SK-N-SH (cell line): ENCODE measurements at regions not wholly inside any gene's neighbourhood (a gene's known extent, or its start where the extent isn't known, plus 50 kb on each side); places are given as distances from the start of the nearest gene placed in this dataset.
"Not testable (repeated sequence)": the region's sequence is repeated elsewhere in the genome, so short reads cannot be mapped to it uniquely, and the experiment has no call there.

Experiments used
- CTCF ChIA-PET: fragments of 300-600, 350-600 bp; formaldehyde crosslinking; extraction: SDS; loops from one replicate; lab custom pipeline; 2021; lab: Yijun Ruan, JAX
- POLR2A ChIA-PET: fragments of 350-600 bp; sonication (Branson Sonifier 250); formaldehyde crosslinking; extraction: SDS; loops from one replicate; lab custom pipeline; 2020; ENCODE audit warnings: antibody characterized with exemption, inconsistent platforms; lab: Yijun Ruan, JAX
- DNase-seq: peaks from one replicate; pipeline ENCODE4 v3.0.0; 2012
- H2AFZ ChIP-seq: fragments of 200-600 bp; sonication (generic); 2 replicates; pipeline ENCODE4 v1.8.1; 2016; ENCODE audit warnings: antibody characterized with exemption, mild to moderate bottlenecking, low read depth
- H3F3A ChIP-seq: fragments of 200-600 bp; sonication (generic); replicated peaks from 2 replicates; pipeline ENCODE3; 2016; ENCODE audit warnings: antibody characterized with exemption, mild to moderate bottlenecking; ENCODE audit not compliant: insufficient read depth
- H3K27ac ChIP-seq, 2 experiments: fragments of 200-500 bp in 1 of 2; fragments of 200-600 bp in 1 of 2; sonication (Bioruptor generic) in 1 of 2; sonication (generic), shearing (Covaris generic) in 1 of 2; 2 replicates each; pipeline versions ENCODE4 v1.5.1 to v1.6.1; 2014 to 2016; ENCODE audit warnings: low read depth in 2 of 2, inconsistent platforms in 1 of 2, low read length in 1 of 2, mild to moderate bottlenecking in 1 of 2, mixed read lengths in 1 of 2
- H3K27me3 ChIP-seq: fragments of 200-600 bp; sonication (generic), shearing (Covaris generic); 2 replicates; pipeline ENCODE4 v1.6.1; 2016; ENCODE audit warnings: mixed run types; ENCODE audit not compliant: insufficient read depth
- H3K36me3 ChIP-seq, 2 experiments: fragments of 200-500 bp in 1 of 2; fragments of 200-600 bp in 1 of 2; sonication (Bioruptor generic) in 1 of 2; sonication (generic) in 1 of 2; replicated peaks in 1 of 2; 2 replicates each; pipeline versions ENCODE3 to v1.5.1; 2014 to 2016; ENCODE audit warnings: low read length in 1 of 2, mild to moderate bottlenecking in 1 of 2; ENCODE audit not compliant: insufficient read depth in 2 of 2, control insufficient read depth in 1 of 2
- H3K4me1 ChIP-seq, 2 experiments: fragments of 200-500 bp in 1 of 2; fragments of 200-600 bp in 1 of 2; sonication (Bioruptor generic) in 1 of 2; sonication (generic), shearing (Covaris generic) in 1 of 2; 2 replicates each; pipeline versions ENCODE4 v1.5.1 to v1.6.1; 2014 to 2016; ENCODE audit warnings: low read depth in 1 of 2, low read length in 1 of 2, mixed run types in 1 of 2; ENCODE audit not compliant: insufficient read depth in 2 of 2, control insufficient read depth in 1 of 2
- H3K4me2 ChIP-seq: fragments of 200-600 bp; sonication (generic), shearing (Covaris generic); 2 replicates; pipeline ENCODE4 v1.6.1; 2017; ENCODE audit warnings: mixed run types
- H3K4me3 ChIP-seq, 2 experiments: fragments of 200-500 bp in 1 of 2; fragments of 200-600 bp in 1 of 2; sonication (Bioruptor generic) in 1 of 2; sonication (generic), shearing (Covaris generic) in 1 of 2; 2 replicates each; pipeline versions ENCODE4 v1.5.1 to v1.8.1; 2014 to 2016; ENCODE audit warnings: low read depth in 2 of 2, inconsistent platforms in 1 of 2, low read length in 1 of 2, mild to moderate bottlenecking in 1 of 2, mixed read lengths in 1 of 2, moderate library complexity in 1 of 2
- H3K79me2 ChIP-seq: fragments of 200-600 bp; sonication (generic); 2 replicates; pipeline ENCODE4 v1.8.1; 2017; ENCODE audit warnings: mild to moderate bottlenecking; ENCODE audit not compliant: insufficient read depth
- H3K9ac ChIP-seq: fragments of 200-600 bp; sonication (generic); 2 replicates; pipeline ENCODE4 v1.6.1; 2017; ENCODE audit warnings: mixed run types
- H3K9me2 ChIP-seq: fragments of 200-600 bp; sonication (generic); 2 replicates; pipeline ENCODE4 v1.6.1; 2017; ENCODE audit warnings: mixed run types
- H3K9me3 ChIP-seq: fragments of 200-600 bp; sonication (generic); 2 replicates; pipeline ENCODE4 v1.6.1; 2017; ENCODE audit warnings: mixed run types, mild to moderate bottlenecking, moderate library complexity
- H4K20me1 ChIP-seq: fragments of 200-600 bp; sonication (generic); 2 replicates; pipeline ENCODE4 v1.6.1; 2017; ENCODE audit warnings: mild to moderate bottlenecking, mixed run types; ENCODE audit not compliant: insufficient read depth
- CHD2 ChIP-seq: fragments of 150-350 bp; IDR thresholded peaks from 2 replicates; pipeline ENCODE4 v1.6.1; 2018; ENCODE audit warnings: low read length; ENCODE audit not compliant: partially characterized antibody
- ELF1 ChIP-seq: IDR thresholded peaks from 2 replicates; pipeline ENCODE4 v1.4.0; 2012
- EP300 ChIP-seq, 2 experiments: IDR thresholded peaks; 2 replicates each; pipeline versions ENCODE4 v1.4.0 to v1.6.1; 2012; ENCODE audit warnings: borderline replicate concordance in 1 of 2, low read depth in 1 of 2, low read length in 1 of 2
- EZH2phosphoT487 ChIP-seq: fragments of 200-600 bp; sonication (generic); IDR thresholded peaks from 2 replicates; pipeline ENCODE4 v1.6.1; 2017; ENCODE audit warnings: low read depth, mixed run types, mild to moderate bottlenecking, antibody characterized with exemption, moderate library complexity, borderline replicate concordance
- FOSL2 ChIP-seq: IDR thresholded peaks from 2 replicates; pipeline ENCODE4 v1.4.0; 2012; ENCODE audit warnings: low read depth, mild to moderate bottlenecking, moderate library complexity, borderline replicate concordance
- FOXJ3 ChIP-seq: sonication (generic); formaldehyde crosslinking; IDR thresholded peaks from 2 replicates; pipeline ENCODE4 v1.5.1; 2020; ENCODE audit warnings: mild to moderate bottlenecking, missing genetic modification reagents
- FOXM1 ChIP-seq: IDR thresholded peaks from 2 replicates; pipeline ENCODE4 v1.4.0; 2012; ENCODE audit warnings: low read depth, mild to moderate bottlenecking
- GABPA ChIP-seq: IDR thresholded peaks from 2 replicates; pipeline ENCODE4 v1.4.0; 2012; ENCODE audit warnings: low read depth, mild to moderate bottlenecking
- GATA2 ChIP-seq: sonication (generic); formaldehyde crosslinking; IDR thresholded peaks from 2 replicates; pipeline ENCODE4 v1.5.0; 2020; ENCODE audit warnings: mild to moderate bottlenecking, missing genetic modification reagents
- JUND ChIP-seq: IDR thresholded peaks from 2 replicates; pipeline ENCODE4 v1.4.0; 2012
- POLR2AphosphoS5 ChIP-seq: IDR thresholded peaks from 2 replicates; pipeline ENCODE4 v1.6.1; 2012; ENCODE audit warnings: low read depth, low read length
- RCOR1 ChIP-seq: fragments of 150-350 bp; IDR thresholded peaks from 2 replicates; pipeline ENCODE4 v1.6.1; 2017; ENCODE audit warnings: antibody characterized with exemption, low read length
- RFX5 ChIP-seq: IDR thresholded peaks from 2 replicates; pipeline ENCODE4 v1.6.1; 2012; ENCODE audit warnings: mild to moderate bottlenecking, improper control_type of control experiment, low read length
- RXRA ChIP-seq: IDR thresholded peaks from 2 replicates; pipeline ENCODE4 v1.4.0; 2012; ENCODE audit warnings: low read depth, mild to moderate bottlenecking, borderline replicate concordance
- TEAD4 ChIP-seq: IDR thresholded peaks from 2 replicates; pipeline ENCODE4 v1.4.0; 2012; ENCODE audit warnings: mild to moderate bottlenecking, borderline replicate concordance; ENCODE audit not compliant: insufficient read depth
- YY1 ChIP-seq: IDR thresholded peaks from 2 replicates; pipeline ENCODE4 v1.4.0; 2012; ENCODE audit warnings: low read depth, mild to moderate bottlenecking
- WGBS: methylation state at CpG from one replicate; pipeline ENCODE4 v1.1.6; 2017; ENCODE audit warnings: low lambda C conversion rate; 5-methylcytosine and 5-hydroxymethylcytosine counted together
- TF ChIP-seq, protein P1 (sequence below): fragments of 200-600 bp; sonication (generic); IDR thresholded peaks from 2 replicates; pipeline ENCODE4 v1.6.1; 2017; ENCODE audit warnings: antibody characterized with exemption, mild to moderate bottlenecking, moderate library complexity
- TF ChIP-seq, protein P2 (sequence below): IDR thresholded peaks from 2 replicates; pipeline ENCODE4; 2012
- TF ChIP-seq, protein P3 (sequence below): fragments of 150-350 bp; IDR thresholded peaks from 2 replicates; pipeline ENCODE4 v1.6.1; 2017; ENCODE audit warnings: antibody characterized with exemption, low read length, low read depth, borderline replicate concordance

DNA sequence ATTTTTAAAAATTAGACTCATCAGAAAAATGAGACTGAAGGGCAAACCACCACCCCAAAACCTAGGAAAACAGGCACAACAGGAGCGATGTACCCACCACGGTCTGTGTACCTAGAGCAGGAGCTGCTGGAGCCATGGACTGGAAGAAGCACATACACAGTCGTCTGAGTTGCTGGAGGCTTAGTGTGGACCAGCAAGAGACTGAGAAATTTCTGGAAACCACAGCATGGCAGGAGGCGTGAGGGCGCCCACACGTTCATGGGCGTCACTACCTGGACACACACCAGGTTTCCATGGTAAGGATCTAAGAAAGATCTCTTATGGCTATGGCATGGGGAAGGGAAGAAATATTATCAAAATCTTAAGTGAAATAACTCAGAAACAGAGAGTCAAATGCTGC lies 91.9 kb downstream of the MED10 start:
- TF ChIP-seq RFX5 (no peak), GATA2 (CRISPR knock-in tag) (no peak), POLR2AphosphoS5 (no peak), EZH2phosphoT487 (no peak), FOXJ3 (no peak), EP300 (IDR thresholded peaks at IDR 0.05; ENCODE audit: borderline replicate concordance in 1 of 2, low read depth in 1 of 2, low read length in 1 of 2) (no peak), FOSL2 (no peak), GABPA (no peak), FOXM1 (no peak), JUND (no peak), YY1 (no peak), RXRA (no peak), TEAD4 (no peak), RCOR1 (no peak), CHD2 (no peak), ELF1 (no peak)
- TF ChIP-seq, protein P1, sequence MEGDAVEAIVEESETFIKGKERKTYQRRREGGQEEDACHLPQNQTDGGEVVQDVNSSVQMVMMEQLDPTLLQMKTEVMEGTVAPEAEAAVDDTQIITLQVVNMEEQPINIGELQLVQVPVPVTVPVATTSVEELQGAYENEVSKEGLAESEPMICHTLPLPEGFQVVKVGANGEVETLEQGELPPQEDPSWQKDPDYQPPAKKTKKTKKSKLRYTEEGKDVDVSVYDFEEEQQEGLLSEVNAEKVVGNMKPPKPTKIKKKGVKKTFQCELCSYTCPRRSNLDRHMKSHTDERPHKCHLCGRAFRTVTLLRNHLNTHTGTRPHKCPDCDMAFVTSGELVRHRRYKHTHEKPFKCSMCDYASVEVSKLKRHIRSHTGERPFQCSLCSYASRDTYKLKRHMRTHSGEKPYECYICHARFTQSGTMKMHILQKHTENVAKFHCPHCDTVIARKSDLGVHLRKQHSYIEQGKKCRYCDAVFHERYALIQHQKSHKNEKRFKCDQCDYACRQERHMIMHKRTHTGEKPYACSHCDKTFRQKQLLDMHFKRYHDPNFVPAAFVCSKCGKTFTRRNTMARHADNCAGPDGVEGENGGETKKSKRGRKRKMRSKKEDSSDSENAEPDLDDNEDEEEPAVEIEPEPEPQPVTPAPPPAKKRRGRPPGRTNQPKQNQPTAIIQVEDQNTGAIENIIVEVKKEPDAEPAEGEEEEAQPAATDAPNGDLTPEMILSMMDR, result no peak
- TF ChIP-seq, protein P2, sequence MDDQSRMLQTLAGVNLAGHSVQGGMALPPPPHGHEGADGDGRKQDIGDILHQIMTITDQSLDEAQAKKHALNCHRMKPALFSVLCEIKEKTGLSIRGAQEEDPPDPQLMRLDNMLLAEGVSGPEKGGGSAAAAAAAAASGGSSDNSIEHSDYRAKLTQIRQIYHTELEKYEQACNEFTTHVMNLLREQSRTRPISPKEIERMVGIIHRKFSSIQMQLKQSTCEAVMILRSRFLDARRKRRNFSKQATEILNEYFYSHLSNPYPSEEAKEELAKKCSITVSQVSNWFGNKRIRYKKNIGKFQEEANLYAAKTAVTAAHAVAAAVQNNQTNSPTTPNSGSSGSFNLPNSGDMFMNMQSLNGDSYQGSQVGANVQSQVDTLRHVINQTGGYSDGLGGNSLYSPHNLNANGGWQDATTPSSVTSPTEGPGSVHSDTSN, result no peak
- TF ChIP-seq, protein P3, sequence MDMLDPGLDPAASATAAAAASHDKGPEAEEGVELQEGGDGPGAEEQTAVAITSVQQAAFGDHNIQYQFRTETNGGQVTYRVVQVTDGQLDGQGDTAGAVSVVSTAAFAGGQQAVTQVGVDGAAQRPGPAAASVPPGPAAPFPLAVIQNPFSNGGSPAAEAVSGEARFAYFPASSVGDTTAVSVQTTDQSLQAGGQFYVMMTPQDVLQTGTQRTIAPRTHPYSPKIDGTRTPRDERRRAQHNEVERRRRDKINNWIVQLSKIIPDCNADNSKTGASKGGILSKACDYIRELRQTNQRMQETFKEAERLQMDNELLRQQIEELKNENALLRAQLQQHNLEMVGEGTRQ, result no peak
- Histone ChIP-seq H3K79me2 (no peaks in the 10 kb centered on the region), H3K36me3 (no peaks in the 10 kb centered on the region), H3K4me2 (no peak overlapping the region), H3F3A (no peaks in the 10 kb centered on the region), H4K20me1 (no peaks in the 10 kb centered on the region), H3K4me1 (no peaks in the 10 kb centered on the region; a peak in 1 of 4 replicates), H2AFZ (no peak overlapping the region), H3K27ac (no peak overlapping the region), H3K9ac (no peak overlapping the region), H3K4me3 (no peak overlapping the region), H3K9me3 (no peaks in the 10 kb centered on the region), H3K9me2 (no peaks in the 10 kb centered on the region), H3K27me3 (no peaks in the 10 kb centered on the region)
- CTCF ChIA-PET, result no interaction called here
- 70% methylated on average over 7 of the region's 7 CpGs for WGBS
- no peak for DNase-seq
- POLR2A ChIA-PET, result no interaction called here

DNA sequence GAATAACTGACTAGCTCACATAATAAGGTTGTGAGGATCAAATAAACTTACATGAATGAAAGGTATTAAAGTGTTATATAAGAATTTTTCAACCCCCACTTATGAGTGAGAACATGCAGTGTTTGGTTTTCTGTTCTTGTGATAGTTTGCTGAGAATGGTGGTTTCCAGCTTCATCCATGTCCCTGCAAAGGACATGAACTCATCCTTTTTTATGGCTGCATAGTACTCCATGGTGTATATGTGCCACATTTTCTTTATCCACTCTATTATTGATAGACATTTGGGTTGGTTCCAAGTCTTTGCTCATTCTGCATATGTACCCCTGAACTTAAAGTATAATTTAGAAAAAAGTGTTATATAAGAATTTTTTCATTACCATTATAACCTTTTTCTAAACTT lies 93.9 kb downstream of the MED10 start:
- POLR2A ChIA-PET, result not testable (repeated sequence)

More for the DNA sequence above, 93.9 kb downstream of the MED10 start:
- H3K4me3 ChIP-seq, H3K4me1 ChIP-seq, H3K9me2 ChIP-seq, H3K36me3 ChIP-seq, H3F3A ChIP-seq, CTCF ChIA-PET, H3K9ac ChIP-seq, H3K27me3 ChIP-seq, H3K27ac ChIP-seq, H3K79me2 ChIP-seq, H4K20me1 ChIP-seq, H3K4me2 ChIP-seq, H2AFZ ChIP-seq, DNase-seq, H3K9me3 ChIP-seq: not testable (repeated sequence)
